H1 (cell line): ENCODE measurements at regions not wholly inside any gene's neighbourhood (a gene's known extent, or its start where the extent isn't known, plus 50 kb on each side); places are given as distances from the start of the nearest gene placed in this dataset.

Experiments used
- CTCF ChIA-PET: fragments of 300-600 bp; sonication (Branson Sonifier 250); formaldehyde crosslinking; loops from one replicate; lab custom pipeline; 2021; ENCODE audit not compliant: partially characterized antibody; lab: Charles Lee
- POLR2A ChIA-PET: fragments of 300-600 bp; sonication (Branson Sonifier 250); formaldehyde crosslinking; loops from one replicate; lab custom pipeline; 2021; ENCODE audit warnings: inconsistent platforms; ENCODE audit not compliant: partially characterized antibody; lab: Charles Lee
- DNase-seq, 2 experiments: peaks; one replicate each; pipeline versions ENCODE4 v3.0.0 to v3.0.0-alpha.2; 2010 to 2022; ENCODE audit warnings: low spot score in 2 of 2, low read depth in 1 of 2, mixed read lengths in 1 of 2
- FAIRE-seq: peaks from 2 replicates; lab custom pipeline; 2011; peaks lifted over from hg19 to GRCh38; lab: Jason Lieb, UNC
- H2AFZ ChIP-seq: 2 replicates; pipeline ENCODE4 v1.8.1; 2012; ENCODE audit warnings: low read length, inconsistent platforms
- H2AK5ac ChIP-seq: 2 replicates; pipeline ENCODE4 v1.6.1; 2013; ENCODE audit warnings: low read depth, low read length
- H2BK120ac ChIP-seq: replicated peaks from 2 replicates; pipeline ENCODE3; 2013; ENCODE audit warnings: low read depth, low read length, inconsistent platforms
- H2BK12ac ChIP-seq: 2 replicates; pipeline ENCODE4 v1.6.1; 2013; ENCODE audit warnings: low read depth, low read length
- H2BK15ac ChIP-seq: 2 replicates; pipeline ENCODE4 v1.6.1; 2013; ENCODE audit warnings: low read length
- H2BK20ac ChIP-seq: 2 replicates; pipeline ENCODE4 v1.6.1; 2013; ENCODE audit warnings: low read length
- H2BK5ac ChIP-seq: 2 replicates; pipeline ENCODE4 v1.6.1; 2013; ENCODE audit warnings: low read depth, low read length
- H3K14ac ChIP-seq: 2 replicates; pipeline ENCODE4 v1.6.1; 2013; ENCODE audit warnings: inconsistent platforms; ENCODE audit not compliant: insufficient read length
- H3K18ac ChIP-seq: 2 replicates; pipeline ENCODE4 v1.6.1; 2013; ENCODE audit warnings: low read length; ENCODE audit errors: extremely low read depth
- H3K23ac ChIP-seq: 2 replicates; pipeline ENCODE4 v1.6.1; 2013; ENCODE audit warnings: inconsistent platforms; ENCODE audit not compliant: insufficient read length
- H3K23me2 ChIP-seq: 2 replicates; pipeline ENCODE4 v1.6.1; 2013; ENCODE audit warnings: low read depth, low read length
- H3K27ac ChIP-seq: 2 replicates; pipeline ENCODE4 v1.6.1; 2011; ENCODE audit warnings: low read depth, low read length, inconsistent platforms
- H3K27me3 ChIP-seq, 4 experiments: replicated peaks in 1 of 4; 1 replicate in 1 of 4; 2 replicates in 3 of 4; pipeline versions ENCODE4 v1.6.1 to v1.8.1; 2011 to 2013; ENCODE audit warnings: low read length in 3 of 4, mild to moderate bottlenecking in 3 of 4, inconsistent platforms in 2 of 4, mixed read lengths in 2 of 4, moderate library complexity in 1 of 4; ENCODE audit not compliant: control insufficient read depth in 3 of 4, insufficient read depth in 3 of 4; ENCODE audit errors: extremely low read depth in 1 of 4
- H3K36me3 ChIP-seq, 4 experiments: 2 replicates each; pipeline versions ENCODE4 v1.6.1 to v1.8.1; 2011 to 2013; ENCODE audit warnings: mild to moderate bottlenecking in 4 of 4, low read length in 3 of 4, moderate library complexity in 2 of 4, control low read depth in 1 of 4, inconsistent platforms in 1 of 4; ENCODE audit not compliant: insufficient read depth in 4 of 4, control insufficient read depth in 2 of 4
- H3K4ac ChIP-seq: replicated peaks from 2 replicates; pipeline ENCODE3; 2013; ENCODE audit warnings: low read length, low read depth, mixed read lengths, inconsistent platforms; ENCODE audit not compliant: insufficient read length
- H3K4me1 ChIP-seq, 4 experiments: replicated peaks in 1 of 4; 1 replicate in 1 of 4; 2 replicates in 3 of 4; pipeline versions ENCODE4 v1.6.1 to v1.8.1; 2011 to 2013; ENCODE audit warnings: low read length in 3 of 4, inconsistent platforms in 2 of 4, mixed read lengths in 1 of 4; ENCODE audit not compliant: insufficient read depth in 4 of 4, control insufficient read depth in 3 of 4
- H3K4me2 ChIP-seq, 2 experiments: 2 replicates each; pipeline versions ENCODE4 v1.6.1 to v1.8.1; 2011 to 2013; ENCODE audit warnings: low read depth in 2 of 2, low read length in 2 of 2, control low read depth in 1 of 2, inconsistent platforms in 1 of 2, mild to moderate bottlenecking in 1 of 2; ENCODE audit not compliant: insufficient read depth in 1 of 2
- H3K4me3 ChIP-seq, 4 experiments: fragments of 200-600, 300-600 bp in 1 of 4; sonication (generic), shearing (Covaris generic), sonication (Bioruptor Twin) in 1 of 4; 2 replicates each; pipeline versions ENCODE4 v1.5.1 to v1.8.1; 2011 to 2016; ENCODE audit warnings: low read length in 4 of 4, low read depth in 3 of 4, control low read depth in 2 of 4, inconsistent platforms in 2 of 4, mild to moderate bottlenecking in 2 of 4, mixed read lengths in 1 of 4, moderate library complexity in 1 of 4; ENCODE audit not compliant: insufficient read depth in 2 of 4; ENCODE audit errors: extremely low read depth in 1 of 4
- H3K56ac ChIP-seq: replicated peaks from 2 replicates; pipeline ENCODE3; 2013; ENCODE audit warnings: low read depth, mild to moderate bottlenecking, mixed read lengths, low read length, inconsistent platforms; ENCODE audit not compliant: insufficient read length
- H3K79me1 ChIP-seq: 2 replicates; pipeline ENCODE4 v1.6.1; 2013; ENCODE audit warnings: low read depth, low read length, control low read depth
- H3K79me2 ChIP-seq, 2 experiments: 2 replicates each; pipeline versions ENCODE4 v1.6.1 to v1.8.1; 2012 to 2013; ENCODE audit warnings: low read length in 2 of 2, mild to moderate bottlenecking in 2 of 2, inconsistent platforms in 1 of 2; ENCODE audit not compliant: insufficient read depth in 2 of 2, control insufficient read depth in 1 of 2
- H3K9ac ChIP-seq, 4 experiments: replicated peaks in 1 of 4; 1 replicate in 1 of 4; 2 replicates in 3 of 4; pipeline versions ENCODE4 v1.6.1 to v1.8.1; 2011 to 2013; ENCODE audit warnings: low read depth in 3 of 4, low read length in 3 of 4, control low read depth in 2 of 4, mild to moderate bottlenecking in 2 of 4, moderate library complexity in 2 of 4, inconsistent platforms in 1 of 4; ENCODE audit errors: extremely low read depth in 1 of 4
- H3K9me3 ChIP-seq, 2 experiments: 2 replicates each; pipeline versions ENCODE4 v1.6.1 to v1.8.1; 2012 to 2013; ENCODE audit warnings: mild to moderate bottlenecking in 2 of 2, moderate library complexity in 2 of 2, control low read depth in 1 of 2, inconsistent platforms in 1 of 2, low read depth in 1 of 2, low read length in 1 of 2, mixed read lengths in 1 of 2; ENCODE audit not compliant: insufficient read depth in 2 of 2
- H4K20me1 ChIP-seq, 2 experiments: replicated peaks in 1 of 2; 2 replicates each; pipeline versions ENCODE3 to v1.8.1; 2011 to 2013; ENCODE audit warnings: inconsistent platforms in 2 of 2, low read length in 2 of 2, mild to moderate bottlenecking in 1 of 2; ENCODE audit not compliant: insufficient read depth in 2 of 2, control insufficient read depth in 1 of 2
- H4K5ac ChIP-seq: 2 replicates; pipeline ENCODE4 v1.6.1; 2013; ENCODE audit warnings: low read length, low read depth, mixed read lengths, inconsistent platforms; ENCODE audit not compliant: insufficient read length
- H4K8ac ChIP-seq: 2 replicates; pipeline ENCODE4 v1.8.0; 2013; ENCODE audit warnings: mild to moderate bottlenecking, moderate library complexity, low read length, inconsistent platforms; ENCODE audit not compliant: insufficient read depth; ENCODE audit errors: extremely low read depth
- H4K91ac ChIP-seq: replicated peaks from 2 replicates; pipeline ENCODE3; 2013; ENCODE audit warnings: low read length, mixed read lengths, inconsistent platforms; ENCODE audit not compliant: insufficient read length
- EP300 ChIP-seq, 2 experiments: IDR thresholded peaks; 1 replicate in 1 of 2; 2 replicates in 1 of 2; pipeline ENCODE4 v1.6.1; 2011 to 2012; ENCODE audit warnings: low read depth in 2 of 2, low read length in 2 of 2, mild to moderate bottlenecking in 2 of 2, borderline replicate concordance in 1 of 2, inconsistent platforms in 1 of 2, moderate library complexity in 1 of 2
- PHF8 ChIP-seq: fragments of 200-600 bp; sonication (generic); conservative IDR thresholded peaks from 2 replicates; pipeline ENCODE4 v1.7.1; 2012; ENCODE audit warnings: low read depth, mild to moderate bottlenecking, inconsistent platforms, low read length, moderate library complexity
- POU5F1 ChIP-seq: IDR thresholded peaks from 2 replicates; pipeline ENCODE4 v1.6.1; 2011; ENCODE audit warnings: low read depth, mild to moderate bottlenecking, low read length, moderate library complexity
- SP2 ChIP-seq: IDR thresholded peaks from 2 replicates; pipeline ENCODE4 v1.6.1; 2012; ENCODE audit warnings: mild to moderate bottlenecking, low read length, inconsistent platforms
- SUZ12 ChIP-seq: fragments of 200-600 bp; sonication (generic); IDR thresholded peaks from 2 replicates; pipeline ENCODE4 v1.6.1; 2012; ENCODE audit warnings: mild to moderate bottlenecking, inconsistent platforms, low read length, moderate library complexity, mixed read lengths
- USF2 ChIP-seq: IDR thresholded peaks from 2 replicates; pipeline ENCODE4 v1.6.1; 2011; ENCODE audit warnings: low read length, improper control_type of control experiment
- WGBS, 2 experiments: shearing (Covaris generic) in 1 of 2; methylation state at CpG; one replicate each; pipeline versions ENCODE4 v1.1.6 to v1.1.7; 2013 to 2015; ENCODE audit warnings: low lambda C conversion rate in 2 of 2, mixed read lengths in 2 of 2, inconsistent platforms in 1 of 2, low coverage in 1 of 2, missing lambda C conversion rate in 1 of 2; ENCODE audit not compliant: insufficient replicate concordance in 2 of 2, insufficient coverage in 1 of 2, insufficient read length in 1 of 2; ENCODE audit errors: extremely low coverage in 1 of 2, missing lambda C conversion rate in 1 of 2; 5-methylcytosine and 5-hydroxymethylcytosine counted together

DNA sequence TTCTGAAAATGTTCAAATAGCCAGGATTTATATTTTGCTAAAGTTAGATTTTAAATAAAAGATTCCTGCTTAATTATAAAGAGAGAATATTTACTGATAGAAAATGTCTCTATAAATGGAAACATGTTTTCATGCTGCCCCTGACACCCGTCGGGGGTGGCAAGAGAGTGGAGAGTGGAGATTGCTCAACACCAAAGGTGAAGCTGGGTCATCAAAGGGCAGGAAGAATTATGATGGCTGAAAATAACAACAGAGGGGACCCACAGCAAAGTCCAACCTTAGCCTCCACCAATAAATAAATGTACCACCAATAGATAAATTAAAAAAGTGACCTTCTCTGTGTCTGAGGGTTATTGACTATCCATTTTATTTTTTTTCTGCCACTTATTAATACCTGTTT lies 326.8 kb upstream of the GYPC start:
- Histone ChIP-seq H2BK120ac (no peak overlapping the region), H3K4ac (no peak overlapping the region), H3K79me1 (no peaks in the 10 kb centered on the region), H2BK5ac (no peak overlapping the region), H3K4me2 (no peak overlapping the region), H3K9me3 (peaks cover 4 to 11% of the 10 kb centered on the region in 2 experiments; a peak in 1 of 4 replicates), H3K4me3 (no peak overlapping the region), H4K91ac (no peak overlapping the region), H4K5ac (no peak overlapping the region), H3K79me2 (no peaks in the 10 kb centered on the region)
- POLR2A ChIA-PET: no interaction called here
- TF ChIP-seq POU5F1 (no peak), SP2 (no peak), EP300 (IDR thresholded peaks at IDR 0.05; ENCODE audit: borderline replicate concordance in 1 of 2, low read depth in 2 of 2, low read length in 2 of 2) (no peak), PHF8 (no peak), SUZ12 (no peak), USF2 (no peak)
- TF ChIP-seq, all 59 proteins: peak for 0
- CTCF ChIA-PET: no interaction called here
- no peaks in the 10 kb centered on the region for H4K20me1 ChIP-seq
- no peak overlapping the region for H4K8ac ChIP-seq
- FAIRE-seq: no peak
- no peak overlapping the region for H2BK15ac ChIP-seq
- DNase-seq: no peak
- no peaks in the 10 kb centered on the region for H3K23me2 ChIP-seq
- H3K4me1 ChIP-seq: no peaks in the 10 kb centered on the region
- H3K27me3 ChIP-seq: no peaks in the 10 kb centered on the region
- H3K36me3 ChIP-seq: no peaks in the 10 kb centered on the region
- H3K27ac ChIP-seq: no peak overlapping the region
- no peak overlapping the region for H2BK12ac ChIP-seq
- no peak overlapping the region for H2BK20ac ChIP-seq
- 92% methylated on average over 2 of the region's 2 CpGs; no CpG with 5 or more reads in 1 of the 2 experiments for WGBS, 2 experiments
- H3K18ac ChIP-seq: no peak overlapping the region
- no peak overlapping the region for H2AFZ ChIP-seq
- no peak overlapping the region for H3K9ac ChIP-seq
- no peak overlapping the region for H2AK5ac ChIP-seq
- no peak overlapping the region for H3K56ac ChIP-seq
- no peak overlapping the region for H3K23ac ChIP-seq
- no peak overlapping the region for H3K14ac ChIP-seq
